Activated naive CD8-positive, alpha-beta T cell treated with anti-CD3 and anti-CD28 coated beads, Interleukin-2, amount 50 U/mL, for 16 hours (primary cell): ENCODE measurements at regions not wholly inside any gene's neighbourhood (a gene's known extent, or its start where the extent isn't known, plus 50 kb on each side); places are given as distances from the start of the nearest gene placed in this dataset.
"Not testable (repeated sequence)": the region's sequence is repeated elsewhere in the genome, so short reads cannot be mapped to it uniquely, and the experiment has no call there.

Experiments
- DNase-seq: peaks from one replicate; pipeline ENCODE4 v3.0.0-alpha.2; 2020; ENCODE audit warnings: low read depth, low spot score

DNA sequence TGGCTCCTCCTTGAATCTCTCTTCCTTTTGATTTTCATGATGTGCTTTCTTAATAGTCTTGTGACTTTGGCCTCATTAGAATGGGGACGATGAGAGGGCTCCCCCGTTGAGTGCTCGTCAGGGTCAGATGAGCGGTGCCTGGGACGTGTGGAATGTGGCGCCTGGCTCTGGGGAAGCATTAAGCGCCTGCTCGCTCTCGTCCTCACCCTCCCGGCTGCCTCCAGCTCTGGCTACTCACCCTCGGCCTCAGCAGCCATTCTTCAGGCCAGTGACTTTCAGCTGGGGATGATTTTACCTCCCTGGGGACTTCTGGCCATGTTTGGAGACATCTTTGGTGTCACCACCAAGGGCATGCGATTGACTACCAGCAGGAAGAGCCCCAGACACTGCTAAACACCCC, 69.7 kb downstream of the RPS6KA4 start:
- DNase-seq, result no peak

DNA sequence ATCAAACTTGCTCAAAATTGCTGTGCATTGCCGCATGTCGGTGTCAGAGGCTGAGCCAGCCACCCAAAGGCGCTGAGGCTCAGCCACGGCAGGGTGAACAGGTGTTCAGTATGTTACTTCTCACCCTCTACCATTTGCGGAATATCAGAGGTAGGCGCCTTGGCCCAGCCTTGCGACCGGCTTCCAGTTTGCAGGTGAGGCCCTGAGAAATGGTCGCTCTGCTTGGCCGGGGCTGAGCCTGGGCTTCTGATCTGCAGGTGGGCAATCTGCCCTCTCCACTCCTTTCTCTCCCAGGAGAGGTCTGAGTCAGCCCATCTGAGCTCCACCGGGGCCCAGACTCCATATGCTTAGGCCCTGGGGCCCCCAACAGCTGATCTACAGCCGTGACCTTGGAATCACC, 71.0 kb downstream of the RPS6KA4 start:
- DNase-seq, result no peak

DNA sequence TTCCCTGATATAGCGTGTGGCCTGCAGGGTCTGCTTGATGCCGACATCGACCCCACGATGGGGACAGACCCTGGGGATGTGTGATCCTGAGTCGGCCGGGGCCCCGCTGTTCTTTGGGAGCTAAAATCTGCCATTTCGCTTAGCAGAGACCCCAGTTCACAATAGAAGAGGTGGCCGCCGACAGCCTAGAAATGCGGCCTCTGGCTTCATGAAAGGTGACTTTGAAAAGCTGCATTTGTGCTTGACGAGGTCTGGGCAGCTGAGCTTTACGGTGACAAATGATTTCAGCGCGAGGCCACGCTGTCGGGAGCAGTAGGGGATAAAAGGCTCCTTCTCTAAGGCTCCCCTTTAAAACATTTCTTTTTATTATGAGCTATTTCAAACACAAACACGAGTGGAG, 71.7 kb downstream of the RPS6KA4 start:
- no peak for DNase-seq

DNA sequence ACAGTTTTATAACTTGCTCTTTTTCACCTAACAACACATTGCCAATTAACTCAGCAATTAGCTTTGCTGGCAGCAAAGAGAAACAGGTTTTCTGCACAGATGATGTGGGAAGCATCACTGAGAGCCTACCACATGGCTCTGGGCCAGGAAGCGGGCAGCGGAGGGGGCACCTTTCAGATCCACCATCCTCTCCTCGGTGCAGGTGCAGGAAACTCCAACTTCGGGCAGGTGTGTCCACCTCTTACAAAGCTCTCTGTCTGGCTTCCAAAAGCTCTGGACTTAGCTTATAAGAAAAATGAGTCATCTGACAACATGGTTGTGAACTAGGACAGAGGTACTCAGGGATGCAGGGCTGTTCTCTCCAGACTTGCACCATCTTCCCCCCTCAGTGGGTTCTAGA, 77.0 kb downstream of the RPS6KA4 start:
- DNase-seq, result no peak

DNA sequence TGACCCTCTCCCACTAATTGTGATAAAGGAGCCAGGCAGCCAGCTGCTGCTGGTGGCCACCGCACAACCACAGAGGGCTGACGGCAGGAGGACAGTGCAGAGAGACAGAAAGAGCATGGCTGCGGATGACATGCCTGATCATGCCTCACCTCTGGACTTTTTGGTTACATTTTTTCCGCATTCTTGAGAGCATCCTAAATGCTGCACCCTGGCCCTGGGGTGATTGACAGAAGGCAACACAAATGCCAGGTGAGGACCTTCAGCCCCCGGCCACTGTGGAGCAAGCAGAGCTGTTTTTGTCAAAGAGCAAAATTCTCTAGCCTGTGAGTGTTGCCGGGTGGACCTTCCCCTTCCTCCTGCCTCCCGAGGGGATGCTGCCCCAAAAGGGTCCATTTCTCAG, 78.5 kb downstream of the RPS6KA4 start:
- no peak for DNase-seq

DNA sequence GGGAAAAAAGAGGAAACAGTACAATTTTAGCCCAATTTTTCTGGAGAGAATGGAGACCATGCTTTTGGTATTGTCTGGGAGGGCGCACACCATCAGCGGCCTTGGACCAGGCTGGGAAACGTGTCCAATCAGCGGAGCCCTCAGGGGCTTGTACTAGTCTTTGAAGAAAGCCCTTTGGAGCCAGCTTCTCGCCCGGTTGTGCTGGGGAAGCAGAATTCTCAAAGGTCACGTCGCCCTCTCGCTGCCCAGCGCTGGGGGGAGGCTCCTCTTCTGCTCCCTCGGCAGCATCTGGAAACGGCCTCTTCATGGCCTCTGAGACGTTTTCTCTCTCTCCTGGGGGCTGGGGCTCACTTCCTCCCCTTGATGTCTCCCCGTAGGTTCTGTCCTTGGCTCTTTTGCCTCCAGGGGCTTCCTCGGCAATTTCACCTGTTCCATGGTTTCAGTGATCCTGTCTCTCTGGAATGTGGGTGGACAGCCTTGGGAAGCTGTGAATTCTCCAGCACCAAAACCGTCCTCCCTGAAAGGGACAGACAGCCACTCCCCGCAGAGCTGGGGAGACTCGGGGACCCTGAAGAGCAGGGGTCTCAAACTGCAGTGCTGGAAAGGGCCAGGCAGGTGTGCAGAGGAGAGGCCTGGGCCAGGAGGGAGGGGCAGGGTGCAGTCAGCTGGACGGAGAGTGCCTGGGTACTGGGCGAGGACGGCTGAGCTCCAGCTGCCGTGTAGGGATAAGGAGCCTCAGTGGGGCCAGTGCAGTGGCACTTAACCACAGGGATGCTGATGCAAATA, 80.2 kb downstream of the RPS6KA4 start:
- no peak for DNase-seq

DNA sequence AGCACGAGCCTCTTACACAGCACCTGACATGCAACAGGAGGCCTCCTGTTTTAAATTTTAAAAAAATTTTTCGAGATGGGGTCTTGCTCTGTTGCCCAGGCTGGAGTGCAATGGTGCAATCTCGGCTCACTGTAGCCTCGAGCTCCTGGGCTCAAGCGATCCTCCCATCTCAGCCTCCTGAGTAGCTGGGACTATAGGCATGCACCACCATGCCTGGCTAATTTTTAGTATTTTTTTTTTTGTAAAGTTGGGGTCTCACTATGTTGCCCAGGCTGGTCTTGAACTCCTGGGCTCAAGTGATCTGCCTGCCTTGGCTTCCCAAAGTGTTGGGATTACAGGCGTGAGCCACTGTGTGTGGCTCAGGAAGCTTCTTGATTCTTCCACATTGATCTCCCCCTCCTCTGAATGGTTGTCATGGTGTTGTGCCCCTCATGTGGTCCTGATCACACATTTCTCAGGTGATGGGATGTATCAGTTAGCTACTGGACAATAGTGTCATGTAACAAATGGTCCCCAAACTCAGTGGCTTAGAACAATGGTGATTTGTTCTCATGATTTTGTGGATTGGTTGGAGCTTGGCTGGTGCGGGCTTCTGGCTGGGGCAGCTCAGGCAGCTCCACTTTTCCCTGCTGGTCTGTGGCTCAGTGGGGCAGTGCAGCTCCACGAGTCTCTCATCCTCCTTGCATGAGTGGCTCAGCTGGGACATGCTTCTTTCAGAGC, 81.0 kb downstream of the RPS6KA4 start:
- DNase-seq, result not testable (repeated sequence)

DNA sequence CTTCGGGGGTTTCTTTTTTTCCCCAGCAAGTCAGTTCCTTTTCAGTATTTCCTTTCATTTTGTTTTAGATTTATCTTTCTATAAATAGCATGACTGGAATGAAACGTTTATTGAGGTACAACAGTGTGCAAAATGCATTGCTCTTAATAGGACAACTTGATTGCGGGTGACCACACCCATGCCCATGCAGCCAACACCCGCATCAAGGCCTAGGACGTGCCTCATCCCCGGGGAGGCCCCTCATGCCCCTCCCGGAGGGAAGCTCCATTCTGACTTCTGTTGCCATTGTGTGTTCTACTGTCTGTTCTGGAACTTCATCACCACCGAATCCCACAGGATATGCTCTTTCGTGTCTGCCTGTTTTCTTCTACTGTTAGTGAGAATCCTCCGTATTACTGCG, 82.2 kb downstream of the RPS6KA4 start:
- no peak for DNase-seq

DNA sequence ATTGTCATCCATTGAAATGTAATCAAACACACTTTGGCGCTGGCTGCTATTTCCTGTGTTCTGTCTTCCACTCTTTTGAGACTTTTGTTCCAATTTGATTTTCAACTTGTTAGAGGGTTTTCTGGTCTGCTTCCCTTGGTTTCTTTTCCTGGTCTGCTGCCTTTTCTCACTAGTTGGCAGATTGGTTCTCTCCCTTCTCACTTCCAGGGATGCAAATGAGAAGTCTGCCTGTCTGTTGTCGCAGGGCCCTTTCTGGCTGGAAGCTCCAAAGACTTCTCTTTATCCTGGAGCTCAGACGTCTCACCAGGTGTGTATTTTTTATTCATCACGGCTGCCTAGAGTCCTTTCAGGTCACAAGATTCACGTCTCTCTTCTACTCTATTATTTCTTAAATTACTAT, 84.0 kb downstream of the RPS6KA4 start:
- no peak for DNase-seq

DNA sequence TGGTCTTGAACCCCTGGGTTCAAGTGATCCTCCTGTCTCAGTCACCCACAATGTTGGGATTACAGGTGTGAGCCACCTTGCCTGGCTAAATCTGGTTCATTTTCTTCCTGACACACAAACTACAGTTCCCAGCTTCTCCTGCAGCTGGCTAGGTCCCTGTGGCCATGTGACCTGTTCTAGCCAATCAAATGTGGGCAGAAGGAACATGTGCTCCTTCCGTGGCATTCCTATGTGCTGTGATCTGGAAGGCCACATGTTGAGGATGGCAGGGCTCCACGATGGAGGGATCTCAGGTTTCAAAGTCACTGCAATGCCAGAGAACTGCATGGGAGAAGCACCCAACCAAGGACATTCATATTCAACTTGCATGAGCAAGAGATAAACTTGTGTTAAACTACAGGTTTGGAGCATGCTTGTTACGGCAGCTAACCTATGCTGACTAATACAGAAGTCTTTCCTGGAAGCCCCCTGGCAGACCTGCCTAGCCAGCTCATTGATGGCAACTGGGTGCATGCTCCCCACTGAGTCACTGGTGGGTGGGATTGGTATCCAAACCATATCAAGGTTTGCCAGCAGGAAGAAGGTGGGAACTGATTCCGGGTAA, 86.0 kb downstream of the RPS6KA4 start:
- no peak for DNase-seq

DNA sequence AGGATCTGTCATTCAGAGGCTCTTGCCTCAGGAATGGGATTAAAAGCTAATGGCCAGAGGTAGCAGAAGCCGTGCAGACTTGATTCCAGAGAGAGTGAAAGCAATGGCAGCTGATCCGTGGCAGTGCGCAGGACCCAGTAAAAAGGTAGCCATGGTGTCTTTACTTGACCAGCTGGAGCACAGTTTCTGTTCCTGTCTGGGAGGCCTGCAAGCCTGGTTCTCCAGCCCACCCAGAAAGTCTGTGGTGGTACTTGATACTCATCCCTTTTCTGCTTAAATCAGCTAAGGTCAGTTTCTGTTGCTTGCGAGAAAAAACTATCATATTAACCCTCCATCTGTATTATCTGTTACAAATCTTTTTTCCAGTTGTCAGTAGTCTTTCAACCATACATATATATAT, 86.7 kb downstream of the RPS6KA4 start:
- DNase-seq, result no peak

DNA sequence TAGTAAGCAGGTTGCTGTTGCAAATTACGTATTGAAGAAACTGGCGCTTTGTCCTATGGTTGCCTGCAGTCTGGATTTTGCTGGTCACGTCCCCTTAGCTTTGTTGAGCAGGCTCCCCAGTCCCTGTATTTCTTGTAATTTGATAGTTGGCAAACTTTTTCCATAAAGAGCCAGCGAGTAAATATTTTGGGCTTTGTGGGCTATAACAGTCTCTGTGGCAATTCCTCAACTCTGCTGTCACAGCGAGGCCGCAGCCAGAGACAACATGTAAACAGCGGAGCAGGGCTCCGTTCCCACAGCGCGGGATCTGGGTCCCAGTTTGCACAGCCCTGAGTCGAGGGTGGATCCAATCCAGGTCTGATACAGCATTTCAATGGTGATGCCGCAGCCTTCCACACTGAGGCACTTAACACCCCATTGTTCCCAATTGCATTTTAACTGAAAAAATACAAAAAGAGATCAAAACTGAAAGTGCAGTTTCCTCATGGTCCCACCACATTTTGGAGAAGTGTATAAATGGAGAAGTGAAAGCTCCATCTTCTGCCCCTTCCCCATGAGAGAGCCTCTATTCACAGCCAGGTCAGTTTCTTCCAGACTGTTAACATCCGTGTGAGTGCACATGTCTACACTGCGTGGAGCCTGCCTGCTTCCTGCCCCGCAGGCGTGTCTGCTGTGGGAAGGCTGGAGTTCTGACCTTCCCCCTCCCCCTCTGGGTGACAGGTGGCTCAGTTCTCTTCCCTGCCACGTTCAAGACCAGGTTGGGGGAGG, 89.1 kb downstream of the RPS6KA4 start:
- no peak for DNase-seq

DNA sequence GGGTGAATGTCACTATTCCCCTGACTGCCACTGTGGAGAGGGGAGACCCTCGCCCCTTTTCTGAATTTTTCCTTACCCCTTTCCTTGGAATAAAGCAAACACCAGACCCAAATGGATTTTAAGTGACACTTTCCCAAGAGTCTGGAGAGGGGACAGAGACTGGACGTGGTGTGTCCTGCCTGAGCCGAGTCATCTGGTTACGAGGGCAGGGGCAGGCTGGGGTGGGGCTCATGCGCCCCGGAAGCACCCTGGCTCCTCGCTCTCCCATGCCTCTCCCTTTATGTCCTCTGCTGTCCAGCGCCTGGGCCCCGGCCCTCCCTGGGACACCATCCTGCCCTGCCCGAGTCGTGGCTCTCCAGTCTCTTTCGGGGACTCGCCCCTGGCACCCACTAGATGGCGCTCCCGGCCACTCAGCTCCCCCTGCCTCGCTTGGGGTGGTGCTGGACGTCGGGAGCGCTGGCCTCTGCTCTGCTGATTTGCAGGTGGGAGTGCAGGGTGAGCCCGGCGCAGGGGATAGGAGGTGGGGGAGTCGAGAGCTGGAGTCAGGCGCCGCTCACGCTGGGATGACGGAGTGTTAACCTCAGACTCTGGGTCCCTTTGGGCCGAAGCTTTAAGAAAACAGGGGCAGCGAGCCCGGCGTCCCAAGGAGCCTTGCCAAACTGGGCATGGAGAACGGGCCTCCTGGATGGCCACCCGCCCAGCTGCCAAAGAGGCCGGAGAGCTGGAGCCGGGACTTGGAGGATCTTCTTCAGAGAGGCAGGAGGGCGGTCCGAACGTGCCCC, 89.8 kb downstream of the RPS6KA4 start:
- DNase-seq, result peak; percentile 46

DNA sequence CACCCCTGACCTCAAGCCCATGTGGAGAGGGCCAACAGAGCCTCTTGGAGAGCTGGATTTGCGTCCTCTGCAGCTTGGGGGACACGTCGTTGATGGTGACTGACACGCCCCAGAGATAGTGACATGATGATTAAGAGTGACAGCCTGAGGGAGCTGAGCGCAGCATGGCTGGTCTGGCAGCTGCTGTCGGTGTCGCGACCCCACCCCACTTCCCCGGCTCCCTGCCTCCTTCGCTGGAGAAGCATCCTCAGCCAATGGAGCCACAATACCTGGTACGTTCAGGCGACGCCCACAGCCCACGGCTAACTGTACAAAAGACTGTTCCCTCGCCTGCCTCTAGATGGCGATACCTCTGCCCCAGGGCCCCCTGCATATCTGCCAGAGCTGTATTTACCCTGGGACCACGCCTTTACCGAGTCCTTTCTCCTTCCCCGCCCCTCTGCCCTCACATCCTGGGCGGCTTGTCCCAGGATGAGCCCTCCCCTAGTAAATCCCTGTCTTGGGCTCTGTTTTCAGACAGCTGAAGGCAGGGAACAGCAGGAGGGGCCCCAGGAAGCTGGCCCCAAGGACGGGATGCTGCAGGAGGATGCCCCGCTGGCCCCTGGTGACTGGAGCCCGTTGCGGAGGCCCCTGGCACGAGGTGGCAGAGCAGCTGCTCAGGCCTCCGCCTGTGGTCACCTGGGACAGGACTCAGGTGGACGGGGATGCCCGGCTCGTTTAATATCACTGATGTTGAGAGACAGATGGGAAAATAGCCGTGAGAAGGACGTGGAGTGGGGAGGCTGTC, 90.6 kb downstream of the RPS6KA4 start:
- peak; percentile 55 for DNase-seq

DNA sequence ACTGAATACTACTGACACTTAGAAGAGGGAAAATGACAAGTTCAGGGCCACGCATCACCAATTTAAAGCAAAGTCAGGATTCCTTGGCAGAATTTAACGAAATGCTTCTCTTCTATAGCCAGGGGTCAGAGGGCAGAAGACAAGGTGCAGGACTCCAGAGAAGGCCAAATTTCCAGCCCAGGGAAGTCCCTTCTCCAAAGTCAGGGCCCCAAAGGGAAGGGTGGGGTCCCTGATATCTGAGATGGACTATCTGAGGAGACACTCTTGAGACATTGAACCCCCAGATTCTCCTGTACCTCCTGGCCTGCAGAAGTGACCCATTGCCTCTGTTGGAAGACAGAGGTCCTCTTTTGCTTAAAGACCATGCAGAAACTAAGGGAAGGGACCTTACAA, 91.2 kb downstream of the RPS6KA4 start:
- DNase-seq, result no peak

DNA sequence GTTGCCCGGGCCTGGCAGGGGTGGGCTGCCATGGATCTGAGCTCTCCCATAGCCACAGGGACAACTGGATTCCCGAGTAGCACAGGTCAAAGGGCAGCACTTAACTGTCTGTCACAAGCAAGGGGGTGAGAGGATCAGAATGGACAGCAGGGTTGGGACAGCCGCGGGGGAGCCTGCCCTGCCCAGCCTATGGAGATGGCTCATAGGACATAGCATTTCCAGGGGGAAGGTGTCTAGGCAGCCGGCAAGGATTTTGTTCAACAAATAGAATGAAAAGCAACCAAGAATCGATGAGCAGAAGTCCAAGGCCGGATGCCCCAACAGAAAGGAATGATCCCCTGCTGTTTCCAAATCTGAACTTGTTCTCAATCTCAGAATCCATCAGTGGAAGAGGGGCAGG, 92.9 kb downstream of the RPS6KA4 start:
- DNase-seq, result no peak

DNA sequence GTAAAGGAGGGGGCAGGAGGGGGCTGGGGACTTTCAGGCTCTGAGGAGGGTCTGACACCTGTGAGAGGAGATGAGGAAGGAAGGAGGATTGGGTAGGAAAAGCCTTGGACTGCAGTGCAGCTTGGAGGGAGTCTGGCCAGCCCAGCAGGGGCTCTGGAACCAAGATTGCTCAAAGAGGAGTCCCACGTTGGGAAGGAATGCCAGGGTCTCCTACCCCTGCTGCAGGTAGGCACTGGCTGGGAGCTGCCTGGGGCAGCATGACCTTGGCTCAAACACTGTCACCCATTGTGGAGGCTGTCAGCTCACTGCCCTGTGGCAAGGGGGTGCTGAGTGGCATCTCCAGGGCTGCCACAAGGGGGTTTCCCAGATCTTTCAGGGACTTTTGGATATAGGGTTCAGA, 94.5 kb downstream of the RPS6KA4 start:
- DNase-seq, result no peak

DNA sequence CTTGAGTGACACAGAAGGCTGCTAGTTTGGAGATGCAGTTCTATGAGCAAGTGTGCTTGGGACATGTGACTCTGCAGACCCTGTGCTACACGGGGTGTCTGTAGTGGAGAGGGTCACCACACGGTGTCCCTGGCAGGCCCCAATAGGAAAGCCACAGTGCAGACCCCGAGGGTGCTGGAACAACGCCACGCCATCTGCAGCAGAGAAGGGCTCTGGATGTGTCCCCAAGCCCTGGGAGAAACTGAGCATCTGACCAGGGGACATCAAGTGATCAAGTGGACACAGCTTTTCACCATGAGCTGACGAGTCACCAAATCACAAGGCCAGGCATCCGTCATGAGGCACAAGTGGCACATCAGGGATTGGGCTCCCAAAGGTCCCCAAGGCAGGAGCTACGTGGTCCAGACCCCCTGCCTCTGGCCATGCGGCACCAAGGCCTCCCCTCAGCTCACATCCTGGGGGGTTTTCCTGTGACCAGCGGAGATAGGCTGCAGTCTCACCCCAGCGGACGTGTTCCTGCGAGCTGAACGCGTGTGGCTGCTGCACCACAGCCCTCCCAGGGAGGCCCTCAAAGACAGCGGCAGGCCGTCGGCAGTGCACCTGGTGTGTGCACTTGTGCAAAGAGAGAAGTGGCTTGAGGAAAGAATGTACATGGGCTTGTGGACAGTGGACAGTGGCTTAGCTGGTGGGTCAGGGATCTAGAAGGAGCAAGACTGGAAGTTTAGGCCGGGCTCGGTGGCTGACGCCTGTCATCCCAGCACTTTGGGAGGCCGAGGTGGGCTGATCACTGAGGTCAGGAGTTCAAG, 96.7 kb downstream of the RPS6KA4 start:
- no peak for DNase-seq

DNA sequence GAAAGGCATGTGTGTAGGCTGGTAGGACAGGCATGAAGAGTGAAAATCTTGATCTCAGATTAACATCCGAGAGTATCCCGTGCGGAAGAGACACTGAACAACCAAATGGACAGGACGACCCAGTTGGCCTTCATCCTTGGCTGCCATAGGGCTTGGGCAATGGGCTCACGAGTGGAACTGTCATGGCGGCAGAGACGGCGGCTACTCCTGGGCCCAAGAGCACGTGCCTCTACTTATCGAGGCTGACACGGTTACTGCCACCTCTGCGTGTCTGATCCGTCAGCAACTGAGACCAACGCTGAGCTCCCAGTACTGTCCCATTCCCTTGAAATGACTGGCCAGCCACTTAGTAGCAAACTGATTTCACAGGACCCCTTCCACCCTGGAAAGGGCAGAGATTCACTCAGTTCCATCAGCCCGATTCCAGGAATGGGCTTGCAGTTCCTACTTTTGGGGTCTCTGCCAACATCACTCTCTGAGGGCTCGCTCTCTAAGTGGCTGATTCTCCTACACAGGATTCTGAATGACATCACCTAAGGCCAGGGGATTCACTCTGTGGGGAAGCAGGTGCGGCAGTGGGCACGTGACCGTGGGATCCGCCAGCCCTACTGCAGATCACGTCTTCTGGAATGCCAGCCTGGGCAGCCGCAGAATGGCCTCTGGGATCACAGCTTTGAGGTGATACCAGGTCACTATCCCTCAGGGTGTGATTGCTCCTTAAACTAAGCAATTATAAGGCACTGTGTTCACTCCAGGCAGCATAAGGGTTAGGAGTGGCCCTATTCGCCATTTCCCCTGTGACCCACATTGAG, 97.8 kb downstream of the RPS6KA4 start:
- no peak for DNase-seq
